HL-60 (cell line): ENCODE measurements at regions not wholly inside any gene's neighbourhood (a gene's known extent, or its start where the extent isn't known, plus 50 kb on each side); places are given as distances from the start of the nearest gene placed in this dataset.

ENCODE experiments used
- GABPA ChIP-seq: IDR thresholded peaks from 2 replicates; pipeline ENCODE4 v1.6.1; 2012; ENCODE audit warnings: low read depth
- POLR2AphosphoS5 ChIP-seq: IDR thresholded peaks from 2 replicates; pipeline ENCODE4 v1.6.1; 2012; ENCODE audit warnings: low read depth
- SPI1 ChIP-seq: IDR thresholded peaks from 2 replicates; pipeline ENCODE4 v1.6.1; 2012; ENCODE audit warnings: low read depth, mild to moderate bottlenecking, borderline replicate concordance
- TF ChIP-seq, protein P1 (sequence below): IDR thresholded peaks from one replicate; pipeline ENCODE4 v1.5.1; 2011; ENCODE audit warnings: low read length, control low read depth, inconsistent platforms; ENCODE audit not compliant: insufficient read depth
- TF ChIP-seq, protein P2 (sequence below): IDR thresholded peaks from 2 replicates; pipeline ENCODE4 v1.6.1; 2012; ENCODE audit warnings: low read depth; ENCODE audit not compliant: insufficient replicate concordance

DNA sequence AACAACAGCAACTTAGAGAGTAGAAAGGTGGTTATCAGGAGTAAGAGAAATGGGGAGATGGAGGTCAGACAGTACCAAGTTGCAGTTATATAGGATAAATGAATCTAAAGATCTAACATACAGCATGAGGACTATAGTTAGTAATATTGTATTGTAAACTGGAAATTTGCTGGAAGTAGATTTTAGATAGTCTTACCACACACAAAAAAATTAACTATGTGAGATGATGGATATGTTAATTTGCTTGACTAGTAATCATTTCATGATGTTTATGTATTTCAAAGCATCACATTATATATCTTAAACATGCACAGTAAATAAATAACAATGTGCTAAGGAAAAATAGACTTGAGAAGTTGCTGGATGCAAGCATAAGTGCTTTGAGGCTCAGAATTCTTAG lies 622.1 kb downstream of the CCDC171 start:
- TF ChIP-seq, protein P1, sequence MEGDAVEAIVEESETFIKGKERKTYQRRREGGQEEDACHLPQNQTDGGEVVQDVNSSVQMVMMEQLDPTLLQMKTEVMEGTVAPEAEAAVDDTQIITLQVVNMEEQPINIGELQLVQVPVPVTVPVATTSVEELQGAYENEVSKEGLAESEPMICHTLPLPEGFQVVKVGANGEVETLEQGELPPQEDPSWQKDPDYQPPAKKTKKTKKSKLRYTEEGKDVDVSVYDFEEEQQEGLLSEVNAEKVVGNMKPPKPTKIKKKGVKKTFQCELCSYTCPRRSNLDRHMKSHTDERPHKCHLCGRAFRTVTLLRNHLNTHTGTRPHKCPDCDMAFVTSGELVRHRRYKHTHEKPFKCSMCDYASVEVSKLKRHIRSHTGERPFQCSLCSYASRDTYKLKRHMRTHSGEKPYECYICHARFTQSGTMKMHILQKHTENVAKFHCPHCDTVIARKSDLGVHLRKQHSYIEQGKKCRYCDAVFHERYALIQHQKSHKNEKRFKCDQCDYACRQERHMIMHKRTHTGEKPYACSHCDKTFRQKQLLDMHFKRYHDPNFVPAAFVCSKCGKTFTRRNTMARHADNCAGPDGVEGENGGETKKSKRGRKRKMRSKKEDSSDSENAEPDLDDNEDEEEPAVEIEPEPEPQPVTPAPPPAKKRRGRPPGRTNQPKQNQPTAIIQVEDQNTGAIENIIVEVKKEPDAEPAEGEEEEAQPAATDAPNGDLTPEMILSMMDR = no peak
- TF ChIP-seq POLR2AphosphoS5 (no peak), SPI1 (no peak), GABPA (no peak)
- TF ChIP-seq, protein P2, sequence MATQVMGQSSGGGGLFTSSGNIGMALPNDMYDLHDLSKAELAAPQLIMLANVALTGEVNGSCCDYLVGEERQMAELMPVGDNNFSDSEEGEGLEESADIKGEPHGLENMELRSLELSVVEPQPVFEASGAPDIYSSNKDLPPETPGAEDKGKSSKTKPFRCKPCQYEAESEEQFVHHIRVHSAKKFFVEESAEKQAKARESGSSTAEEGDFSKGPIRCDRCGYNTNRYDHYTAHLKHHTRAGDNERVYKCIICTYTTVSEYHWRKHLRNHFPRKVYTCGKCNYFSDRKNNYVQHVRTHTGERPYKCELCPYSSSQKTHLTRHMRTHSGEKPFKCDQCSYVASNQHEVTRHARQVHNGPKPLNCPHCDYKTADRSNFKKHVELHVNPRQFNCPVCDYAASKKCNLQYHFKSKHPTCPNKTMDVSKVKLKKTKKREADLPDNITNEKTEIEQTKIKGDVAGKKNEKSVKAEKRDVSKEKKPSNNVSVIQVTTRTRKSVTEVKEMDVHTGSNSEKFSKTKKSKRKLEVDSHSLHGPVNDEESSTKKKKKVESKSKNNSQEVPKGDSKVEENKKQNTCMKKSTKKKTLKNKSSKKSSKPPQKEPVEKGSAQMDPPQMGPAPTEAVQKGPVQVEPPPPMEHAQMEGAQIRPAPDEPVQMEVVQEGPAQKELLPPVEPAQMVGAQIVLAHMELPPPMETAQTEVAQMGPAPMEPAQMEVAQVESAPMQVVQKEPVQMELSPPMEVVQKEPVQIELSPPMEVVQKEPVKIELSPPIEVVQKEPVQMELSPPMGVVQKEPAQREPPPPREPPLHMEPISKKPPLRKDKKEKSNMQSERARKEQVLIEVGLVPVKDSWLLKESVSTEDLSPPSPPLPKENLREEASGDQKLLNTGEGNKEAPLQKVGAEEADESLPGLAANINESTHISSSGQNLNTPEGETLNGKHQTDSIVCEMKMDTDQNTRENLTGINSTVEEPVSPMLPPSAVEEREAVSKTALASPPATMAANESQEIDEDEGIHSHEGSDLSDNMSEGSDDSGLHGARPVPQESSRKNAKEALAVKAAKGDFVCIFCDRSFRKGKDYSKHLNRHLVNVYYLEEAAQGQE = no peak
